ENCODE measurements at regions not wholly inside any gene's neighbourhood (a gene's known extent, or its start where the extent isn't known, plus 50 kb on each side); places are given as distances from the start of the nearest gene placed in this dataset.
A peak's percentile ranks its signal among the peaks of the same experiment; 100 is the strongest.

DNA sequence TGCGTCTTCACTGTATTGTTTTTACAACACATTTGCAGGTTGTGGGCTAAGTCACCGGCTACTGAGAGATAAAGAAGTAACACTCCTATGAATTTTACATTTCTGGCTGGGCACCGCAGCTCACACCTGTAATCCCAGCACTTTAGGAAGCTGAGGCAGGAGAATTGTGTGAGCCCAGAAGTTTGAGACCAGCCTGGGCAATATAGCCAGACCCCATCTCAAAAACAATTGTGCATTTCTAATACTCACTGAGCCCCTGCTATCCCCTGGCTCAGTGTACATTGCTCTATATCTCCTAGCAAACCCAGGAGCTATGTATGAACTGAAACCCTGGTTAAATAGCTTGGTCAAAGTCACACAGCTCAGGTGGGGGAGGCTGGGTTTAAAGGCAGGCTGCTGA lies 108.7 kb downstream of the ZNF281 start:
- H3K9me3 ChIP-seq (ENCODE audit: control insufficient read depth in 2 of 2, insufficient read depth in 1 of 2, low read depth in 1 of 2, low read length in 1 of 2): no peaks in the 10 kb centered on the region
- H3K36me3 ChIP-seq (ENCODE audit: control insufficient read depth in 3 of 3, insufficient read depth in 2 of 3, low read depth in 1 of 3, low read length in 3 of 3): no peaks in the 10 kb centered on the region
- H3K4me3 ChIP-seq (ENCODE audit: low read depth in 1 of 3, low read length in 3 of 3): no peak overlapping the region
- 82 to 94% (median 83%) methylated on average over 3 of the region's 3 CpGs for WGBS, 3 donors
- H3K4me1 ChIP-seq (ENCODE audit: control insufficient read depth in 3 of 3, insufficient read depth in 2 of 3, low read depth in 1 of 3, low read length in 2 of 3): peaks cover 0 to 3% (median 0%) of the 10 kb centered on the region in 3 donors
- DNase-seq: peak in 1 of 2 donors; percentile 20
- no peak overlapping the region for H3K27ac ChIP-seq (ENCODE audit: low read depth in 1 of 3, low read length in 2 of 3)
- H3K27me3 ChIP-seq (ENCODE audit: control insufficient read depth in 3 of 3, insufficient read depth in 3 of 3, low read length in 3 of 3): no peaks in the 10 kb centered on the region
- no peak for FAIRE-seq

DNA sequence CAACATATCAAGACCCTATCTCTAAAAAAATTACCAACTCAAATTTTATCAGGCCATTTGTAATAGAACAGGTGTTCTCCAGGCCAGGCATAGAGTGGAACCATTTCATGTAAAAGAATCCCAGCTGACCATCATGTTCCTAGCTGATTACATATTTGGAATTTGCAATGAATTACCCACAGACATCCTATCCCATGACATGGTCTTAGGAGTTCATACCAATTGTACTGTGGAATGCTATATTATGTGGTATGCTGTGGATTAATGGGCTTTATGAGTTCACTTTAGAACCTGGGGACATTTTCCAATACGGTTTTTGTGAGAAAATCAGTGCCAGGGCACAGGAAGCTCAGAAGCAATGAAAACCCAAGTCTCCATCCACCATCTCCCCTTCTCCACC lies 110.3 kb downstream of the ZNF281 start:
- FAIRE-seq (no peak), DNase-seq (no peak)
- no peak overlapping the region for H3K4me3 ChIP-seq (ENCODE audit: low read depth in 1 of 3, low read length in 3 of 3)

DNA sequence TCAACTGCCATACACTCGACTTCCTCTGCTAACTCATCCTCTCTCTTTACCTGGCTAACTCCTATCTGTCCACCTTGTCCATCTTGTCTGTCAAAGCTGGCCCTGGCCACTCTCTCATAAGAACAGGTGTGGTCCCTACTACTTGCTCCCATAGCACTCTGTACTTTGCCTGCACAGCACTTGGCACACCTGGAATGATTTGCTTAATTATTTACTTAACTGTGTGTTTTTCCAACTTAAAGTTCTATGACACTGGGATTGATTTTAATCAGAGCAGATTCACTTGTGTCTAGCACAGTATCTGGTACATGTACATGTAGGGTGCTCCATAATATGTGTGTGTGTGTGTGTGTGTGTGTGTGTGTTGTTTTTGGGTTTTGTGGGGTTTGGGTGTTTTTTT lies 111.6 kb downstream of the ZNF281 start:
- FAIRE-seq (no peak), DNase-seq (peak in 1 of 2 donors; percentile 82)
- H3K4me3 ChIP-seq (ENCODE audit: low read depth in 1 of 3, low read length in 3 of 3): no peak overlapping the region
- no peaks in the 10 kb centered on the region for H3K9me3 ChIP-seq (ENCODE audit: control insufficient read depth in 2 of 2, insufficient read depth in 1 of 2, low read depth in 1 of 2, low read length in 1 of 2)
- no peaks in the 10 kb centered on the region for H3K36me3 ChIP-seq (ENCODE audit: control insufficient read depth in 3 of 3, insufficient read depth in 2 of 3, low read depth in 1 of 3, low read length in 3 of 3)
- H3K27me3 ChIP-seq (ENCODE audit: control insufficient read depth in 3 of 3, insufficient read depth in 3 of 3, low read length in 3 of 3): no peaks in the 10 kb centered on the region
- peaks cover 0 to 9% (median 3%) of the 10 kb centered on the region in 3 donors for H3K4me1 ChIP-seq (ENCODE audit: control insufficient read depth in 3 of 3, insufficient read depth in 2 of 3, low read depth in 1 of 3, low read length in 2 of 3)
- 10 to 57% (median 19%) methylated on average over 1 of the region's 1 CpG for WGBS, 3 donors
- no peak overlapping the region for H3K27ac ChIP-seq (ENCODE audit: low read depth in 1 of 3, low read length in 2 of 3)

More for the DNA sequence above, 110.3 kb downstream of the ZNF281 start:
- Histone ChIP-seq H3K27ac (ENCODE audit: low read depth in 1 of 3, low read length in 2 of 3) (no peak overlapping the region), H3K4me1 (ENCODE audit: control insufficient read depth in 3 of 3, insufficient read depth in 2 of 3, low read depth in 1 of 3, low read length in 2 of 3) (peaks cover 0 to 6% (median 3%) of the 10 kb centered on the region in 3 donors), H3K27me3 (ENCODE audit: control insufficient read depth in 3 of 3, insufficient read depth in 3 of 3, low read length in 3 of 3) (no peaks in the 10 kb centered on the region), H3K9me3 (ENCODE audit: control insufficient read depth in 2 of 2, insufficient read depth in 1 of 2, low read depth in 1 of 2, low read length in 1 of 2) (no peaks in the 10 kb centered on the region), H3K36me3 (ENCODE audit: control insufficient read depth in 3 of 3, insufficient read depth in 2 of 3, low read depth in 1 of 3, low read length in 3 of 3) (no peaks in the 10 kb centered on the region)
- WGBS, 3 donors: 84 to 100% (median 95%) methylated on average over 1 of the region's 1 CpG

DNA sequence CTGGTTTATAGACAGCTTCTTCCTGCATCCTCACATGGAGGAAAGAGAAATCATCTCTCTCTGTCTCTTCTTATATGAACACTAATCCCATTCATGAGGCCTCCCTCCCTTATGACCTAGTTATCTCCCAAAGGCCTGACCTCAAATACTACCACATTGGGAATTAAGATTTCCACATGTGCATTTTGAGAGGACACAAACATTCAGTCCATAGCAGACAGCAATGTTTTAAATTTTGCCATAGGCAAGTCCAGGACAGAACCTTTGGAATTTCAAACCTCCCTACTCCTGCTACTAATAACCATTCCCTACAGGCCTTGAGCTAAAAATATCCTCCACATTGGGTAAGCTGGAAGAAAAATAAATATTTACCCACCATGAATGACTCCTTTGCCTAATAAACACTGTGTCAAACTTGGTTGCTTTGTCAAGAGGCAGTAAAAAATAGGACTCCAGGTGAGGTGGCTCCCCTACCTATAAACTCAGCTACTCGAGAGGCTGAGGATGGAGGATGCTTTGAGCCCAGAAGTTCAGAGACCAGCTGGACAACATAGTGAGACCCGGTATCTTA lies 113.7 kb downstream of the ZNF281 start:
- FAIRE-seq (no peak), DNase-seq (no peak)
- H3K4me3 ChIP-seq (ENCODE audit: low read depth in 1 of 3, low read length in 3 of 3): no peak overlapping the region
- WGBS, 3 donors: 22 to 57% (median 25%) methylated on average over 2 of the region's 2 CpGs
- no peaks in the 10 kb centered on the region for H3K9me3 ChIP-seq (ENCODE audit: control insufficient read depth in 2 of 2, insufficient read depth in 1 of 2, low read depth in 1 of 2, low read length in 1 of 2)
- no peak overlapping the region for H3K27ac ChIP-seq (ENCODE audit: low read depth in 1 of 3, low read length in 2 of 3)
- H3K36me3 ChIP-seq (ENCODE audit: control insufficient read depth in 3 of 3, insufficient read depth in 2 of 3, low read depth in 1 of 3, low read length in 3 of 3): no peaks in the 10 kb centered on the region
- peaks cover 0 to 15% (median 3%) of the 10 kb centered on the region in 3 donors for H3K4me1 ChIP-seq (ENCODE audit: control insufficient read depth in 3 of 3, insufficient read depth in 2 of 3, low read depth in 1 of 3, low read length in 2 of 3)
- no peaks in the 10 kb centered on the region for H3K27me3 ChIP-seq (ENCODE audit: control insufficient read depth in 3 of 3, insufficient read depth in 3 of 3, low read length in 3 of 3)

DNA sequence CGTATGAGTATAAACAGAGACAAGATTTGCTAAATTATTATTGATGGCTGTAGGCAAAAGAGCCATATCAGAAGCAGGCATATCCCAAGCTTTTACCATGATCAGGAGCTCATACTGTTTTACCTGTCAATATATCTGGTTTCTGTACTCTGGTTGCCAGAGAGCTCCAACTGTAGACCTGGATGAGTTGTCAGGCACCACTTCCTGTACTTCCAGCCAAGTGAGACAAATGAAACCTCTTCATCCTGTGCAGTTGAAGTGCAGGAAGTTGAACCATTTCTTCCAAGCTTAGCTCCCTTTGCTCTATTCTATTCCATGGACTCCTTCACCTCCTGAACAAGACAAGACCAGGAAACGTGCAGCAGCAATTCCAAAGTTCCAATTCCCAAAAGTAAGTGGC lies 115.6 kb downstream of the ZNF281 start:
- WGBS, 3 donors: 13 to 48% (median 35%) methylated on average over 2 of the region's 2 CpGs
- H3K27ac ChIP-seq (ENCODE audit: low read depth in 1 of 3, low read length in 2 of 3): peak overlapping the region in 1 of 3 donors; percentile 41
- no peaks in the 10 kb centered on the region for H3K36me3 ChIP-seq (ENCODE audit: control insufficient read depth in 3 of 3, insufficient read depth in 2 of 3, low read depth in 1 of 3, low read length in 3 of 3)
- no peaks in the 10 kb centered on the region for H3K27me3 ChIP-seq (ENCODE audit: control insufficient read depth in 3 of 3, insufficient read depth in 3 of 3, low read length in 3 of 3)
- peaks cover 0 to 15% (median 3%) of the 10 kb centered on the region in 3 donors for H3K4me1 ChIP-seq (ENCODE audit: control insufficient read depth in 3 of 3, insufficient read depth in 2 of 3, low read depth in 1 of 3, low read length in 2 of 3)
- H3K4me3 ChIP-seq (ENCODE audit: low read depth in 1 of 3, low read length in 3 of 3): no peak overlapping the region
- H3K9me3 ChIP-seq (ENCODE audit: control insufficient read depth in 2 of 2, insufficient read depth in 1 of 2, low read depth in 1 of 2, low read length in 1 of 2): no peaks in the 10 kb centered on the region
- FAIRE-seq (no peak), DNase-seq (peak in 1 of 2 donors; percentile 57)

DNA sequence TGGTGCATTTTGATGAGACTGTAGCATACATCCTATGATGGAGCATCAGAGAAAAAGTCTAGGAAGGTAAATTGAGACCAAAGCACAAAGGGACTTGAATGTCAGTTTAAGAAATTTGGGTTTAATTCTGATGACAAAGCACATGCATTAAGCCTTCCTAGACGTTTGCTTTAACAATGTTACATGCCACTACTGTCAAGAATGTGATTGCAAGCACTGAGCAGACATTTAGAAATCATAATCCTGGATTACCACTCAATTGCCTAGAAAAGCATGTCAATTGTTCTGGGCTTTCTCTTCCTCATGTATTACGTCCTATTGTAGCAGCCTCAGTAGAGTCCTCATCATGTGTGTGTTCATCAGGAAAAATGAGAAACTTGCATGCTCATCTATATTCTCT lies 117.1 kb downstream of the ZNF281 start:
- Histone ChIP-seq H3K27me3 (ENCODE audit: control insufficient read depth in 3 of 3, insufficient read depth in 3 of 3, low read length in 3 of 3) (no peaks in the 10 kb centered on the region), H3K9me3 (ENCODE audit: control insufficient read depth in 2 of 2, insufficient read depth in 1 of 2, low read depth in 1 of 2, low read length in 1 of 2) (no peaks in the 10 kb centered on the region), H3K27ac (ENCODE audit: low read depth in 1 of 3, low read length in 2 of 3) (no peak overlapping the region), H3K4me1 (ENCODE audit: control insufficient read depth in 3 of 3, insufficient read depth in 2 of 3, low read depth in 1 of 3, low read length in 2 of 3) (peaks cover 0 to 15% (median 3%) of the 10 kb centered on the region in 3 donors), H3K36me3 (ENCODE audit: control insufficient read depth in 3 of 3, insufficient read depth in 2 of 3, low read depth in 1 of 3, low read length in 3 of 3) (no peaks in the 10 kb centered on the region), H3K4me3 (ENCODE audit: low read depth in 1 of 3, low read length in 3 of 3) (no peak overlapping the region)
- 50 to 59% (median 57%) methylated on average over 2 of the region's 2 CpGs for WGBS, 3 donors
- FAIRE-seq: no peak
- no peak for DNase-seq

DNA sequence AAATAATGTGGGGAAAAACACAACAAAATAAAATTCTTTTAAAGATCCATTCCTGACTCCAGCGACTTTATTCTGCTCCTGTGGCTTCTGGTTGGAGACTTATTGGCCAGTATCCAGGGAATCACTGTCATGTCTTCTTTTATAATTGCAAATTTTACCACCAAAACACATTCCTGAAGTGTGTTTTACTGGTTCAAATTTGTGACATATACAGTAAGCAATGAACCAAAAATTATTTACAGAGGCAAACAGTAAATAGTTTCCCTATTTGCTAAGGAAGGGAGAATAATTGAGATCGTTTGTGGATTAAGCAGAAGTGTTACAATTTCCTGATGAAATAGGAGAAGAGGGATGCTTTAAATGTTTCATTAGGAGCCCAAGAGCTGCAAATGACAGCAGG lies 118.7 kb downstream of the ZNF281 start:
- no peaks in the 10 kb centered on the region for H3K36me3 ChIP-seq (ENCODE audit: control insufficient read depth in 3 of 3, insufficient read depth in 2 of 3, low read depth in 1 of 3, low read length in 3 of 3)
- FAIRE-seq (no peak), DNase-seq (no peak)
- H3K9me3 ChIP-seq (ENCODE audit: control insufficient read depth in 2 of 2, insufficient read depth in 1 of 2, low read depth in 1 of 2, low read length in 1 of 2): no peaks in the 10 kb centered on the region
- no peak overlapping the region for H3K4me3 ChIP-seq (ENCODE audit: low read depth in 1 of 3, low read length in 3 of 3)
- no peak overlapping the region for H3K27ac ChIP-seq (ENCODE audit: low read depth in 1 of 3, low read length in 2 of 3)
- H3K4me1 ChIP-seq (ENCODE audit: control insufficient read depth in 3 of 3, insufficient read depth in 2 of 3, low read depth in 1 of 3, low read length in 2 of 3): peaks cover 0 to 12% (median 3%) of the 10 kb centered on the region in 3 donors
- 65 to 87% (median 73%) methylated on average over 2 of the region's 2 CpGs for WGBS, 3 donors
- no peaks in the 10 kb centered on the region for H3K27me3 ChIP-seq (ENCODE audit: control insufficient read depth in 3 of 3, insufficient read depth in 3 of 3, low read length in 3 of 3)

DNA sequence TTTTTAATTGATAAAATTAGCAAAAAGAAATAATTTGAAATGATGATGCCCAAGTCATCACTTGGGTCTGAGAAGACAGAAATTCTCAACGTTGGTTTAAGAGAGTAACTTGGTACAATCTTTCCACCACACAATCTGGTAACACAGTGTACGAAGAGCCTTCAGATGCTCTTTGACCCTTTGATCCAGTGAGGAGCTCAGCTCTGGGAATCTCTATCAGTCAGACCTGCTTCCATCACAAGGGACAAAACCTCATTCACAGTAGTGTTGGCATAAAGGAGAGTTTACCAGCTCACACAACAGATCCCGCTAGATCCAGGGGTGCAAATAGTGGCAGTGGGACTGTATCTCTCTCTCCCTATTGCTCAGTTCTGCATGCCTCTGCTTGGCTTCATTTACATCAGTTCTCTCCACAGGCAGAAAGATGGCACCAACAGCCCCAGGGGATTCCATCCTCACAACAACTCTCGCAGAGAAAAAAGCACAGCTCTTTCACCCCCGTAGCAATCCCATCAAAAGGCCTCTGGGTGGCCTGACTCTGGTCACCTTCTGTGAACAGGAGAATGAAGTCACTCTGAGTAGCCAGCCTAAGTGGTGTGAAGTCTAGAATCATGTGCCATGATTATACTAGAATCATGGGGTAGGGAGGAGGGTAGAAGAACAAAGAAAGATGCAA lies 119.7 kb downstream of the ZNF281 start:
- 50 to 69% (median 50%) methylated on average over 5 of the region's 5 CpGs for WGBS, 3 donors
- no peaks in the 10 kb centered on the region for H3K36me3 ChIP-seq (ENCODE audit: control insufficient read depth in 3 of 3, insufficient read depth in 2 of 3, low read depth in 1 of 3, low read length in 3 of 3)
- no peaks in the 10 kb centered on the region for H3K27me3 ChIP-seq (ENCODE audit: control insufficient read depth in 3 of 3, insufficient read depth in 3 of 3, low read length in 3 of 3)
- no peak overlapping the region for H3K27ac ChIP-seq (ENCODE audit: low read depth in 1 of 3, low read length in 2 of 3)
- peaks cover 0 to 12% (median 2%) of the 10 kb centered on the region in 3 donors for H3K4me1 ChIP-seq (ENCODE audit: control insufficient read depth in 3 of 3, insufficient read depth in 2 of 3, low read depth in 1 of 3, low read length in 2 of 3)
- no peak overlapping the region for H3K4me3 ChIP-seq (ENCODE audit: low read depth in 1 of 3, low read length in 3 of 3)
- FAIRE-seq (no peak), DNase-seq (peak in 1 of 2 donors; percentile 47)
- H3K9me3 ChIP-seq (ENCODE audit: control insufficient read depth in 2 of 2, insufficient read depth in 1 of 2, low read depth in 1 of 2, low read length in 1 of 2): no peaks in the 10 kb centered on the region

Measured in small intestine (tissue), 7 donors.